ENCODE measurements at regions not wholly inside any gene's neighbourhood (a gene's known extent, or its start where the extent isn't known, plus 50 kb on each side); places are given as distances from the start of the nearest gene placed in this dataset.

DNA sequence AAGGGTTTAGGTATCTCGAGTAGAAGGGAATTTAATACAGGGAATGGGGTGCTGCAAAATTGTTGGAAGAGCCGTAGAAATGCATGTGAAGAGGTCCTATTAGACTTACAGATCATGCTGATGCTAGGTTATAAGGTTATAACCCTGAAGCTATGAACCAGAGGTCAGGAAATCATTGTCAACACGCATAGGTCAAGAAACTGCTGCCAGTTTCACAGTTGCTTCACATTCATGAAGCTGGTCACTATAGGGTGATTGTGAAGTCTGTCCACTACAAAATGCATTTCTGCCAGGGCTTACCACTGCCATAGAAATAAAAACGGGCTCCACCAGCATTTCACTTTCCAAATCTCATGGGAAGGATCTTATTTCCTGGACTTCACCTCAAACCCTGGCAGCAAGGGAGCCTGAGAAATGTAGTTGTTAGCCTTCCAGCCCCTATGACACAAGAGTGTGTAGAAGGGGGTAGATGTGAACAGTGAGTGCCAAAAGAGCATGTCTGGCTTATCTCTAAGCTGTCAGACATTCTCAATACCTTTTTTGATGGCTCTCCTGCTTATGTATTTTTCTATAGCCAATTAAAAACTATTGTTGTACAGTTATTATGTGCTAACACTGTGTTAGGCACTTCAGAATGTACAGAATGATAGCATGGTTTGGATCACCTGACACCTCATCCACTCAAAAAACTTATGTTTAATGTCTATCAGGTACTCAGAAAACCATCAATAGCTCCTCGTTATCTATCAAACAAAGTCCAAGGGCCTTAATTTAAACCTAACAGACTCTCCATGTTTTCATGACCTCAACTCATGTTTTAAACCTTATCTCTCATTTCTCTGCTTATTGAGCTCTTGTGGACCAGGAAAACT is 148.3 kb upstream of the TSC22D2 start:
- DNase-seq = no peak
- no peak overlapping the region for H3K4me3 ChIP-seq
- intact Hi-C loops (cut with DNase I; ENCODE audit: low total_unique reads) = loop anchor here (10.0 kb wide), 1 partner anchor 85 kb away; no protein-coding TSS in a partner anchor
- H3K27me3 ChIP-seq = no peaks in the 10 kb centered on the region
- no peak overlapping the region for H3K27ac ChIP-seq
- H3K9me3 ChIP-seq = no peaks in the 10 kb centered on the region
- TF ChIP-seq, protein P1, sequence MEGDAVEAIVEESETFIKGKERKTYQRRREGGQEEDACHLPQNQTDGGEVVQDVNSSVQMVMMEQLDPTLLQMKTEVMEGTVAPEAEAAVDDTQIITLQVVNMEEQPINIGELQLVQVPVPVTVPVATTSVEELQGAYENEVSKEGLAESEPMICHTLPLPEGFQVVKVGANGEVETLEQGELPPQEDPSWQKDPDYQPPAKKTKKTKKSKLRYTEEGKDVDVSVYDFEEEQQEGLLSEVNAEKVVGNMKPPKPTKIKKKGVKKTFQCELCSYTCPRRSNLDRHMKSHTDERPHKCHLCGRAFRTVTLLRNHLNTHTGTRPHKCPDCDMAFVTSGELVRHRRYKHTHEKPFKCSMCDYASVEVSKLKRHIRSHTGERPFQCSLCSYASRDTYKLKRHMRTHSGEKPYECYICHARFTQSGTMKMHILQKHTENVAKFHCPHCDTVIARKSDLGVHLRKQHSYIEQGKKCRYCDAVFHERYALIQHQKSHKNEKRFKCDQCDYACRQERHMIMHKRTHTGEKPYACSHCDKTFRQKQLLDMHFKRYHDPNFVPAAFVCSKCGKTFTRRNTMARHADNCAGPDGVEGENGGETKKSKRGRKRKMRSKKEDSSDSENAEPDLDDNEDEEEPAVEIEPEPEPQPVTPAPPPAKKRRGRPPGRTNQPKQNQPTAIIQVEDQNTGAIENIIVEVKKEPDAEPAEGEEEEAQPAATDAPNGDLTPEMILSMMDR (IDR thresholded peaks at IDR 0.05) = no peak
- no peaks in the 10 kb centered on the region for H3K36me3 ChIP-seq
- peaks cover 0 to 9% (median 5%) of the 10 kb centered on the region in 4 donors for H3K4me1 ChIP-seq

DNA sequence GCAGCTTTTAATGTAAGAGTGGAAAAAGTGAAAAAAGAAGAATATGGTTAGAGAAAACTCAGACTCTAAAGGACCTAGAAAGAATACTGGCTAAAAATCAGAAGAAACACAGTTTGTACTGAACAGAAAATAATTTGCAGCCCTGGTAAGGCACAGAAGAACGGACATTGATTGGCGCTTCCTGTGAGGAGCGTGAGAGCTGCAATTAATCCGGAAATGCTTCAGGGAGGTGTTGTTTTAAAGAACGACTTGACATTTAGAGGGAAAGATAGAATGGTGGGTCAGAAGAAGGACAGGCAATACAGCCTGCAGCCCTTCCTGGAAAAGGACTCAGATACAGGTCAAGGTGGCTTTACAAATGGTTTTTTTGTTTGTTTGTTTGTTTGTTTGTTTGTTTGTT is 151.3 kb upstream of the TSC22D2 start:
- intact Hi-C loops (cut with DNase I; ENCODE audit: low total_unique reads) = loop anchor here (10.0 kb wide), 1 partner anchor 88 kb away; no protein-coding TSS in a partner anchor
- TF ChIP-seq, protein P1 (IDR thresholded peaks at IDR 0.05) = no peak
- no peak overlapping the region for H3K4me3 ChIP-seq

DNA sequence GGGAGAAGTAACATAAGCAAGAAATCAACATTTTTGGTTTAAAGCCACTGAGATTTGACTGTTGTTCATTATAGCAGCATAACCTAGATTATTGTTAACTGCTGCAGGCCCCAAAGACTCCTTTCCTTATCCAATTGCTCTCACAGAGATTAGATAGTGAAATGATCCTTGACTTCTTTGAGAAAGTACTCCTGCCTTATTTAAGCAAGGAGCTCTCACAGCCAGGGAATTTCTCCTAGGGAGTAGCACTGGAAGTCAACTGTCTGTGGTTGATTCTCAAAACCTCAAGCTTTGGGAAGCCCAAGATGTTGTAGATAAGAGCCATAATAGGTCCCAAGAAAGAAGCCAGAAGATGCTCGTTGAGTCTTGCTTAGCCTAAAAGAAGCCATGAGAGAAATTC is 151.8 kb upstream of the TSC22D2 start:
- H3K27me3 ChIP-seq = no peaks in the 10 kb centered on the region
- no peak overlapping the region for H3K4me3 ChIP-seq
- intact Hi-C loops (cut with DNase I; ENCODE audit: low total_unique reads) = loop anchor here (10.0 kb wide), 1 partner anchor 88 kb away; no protein-coding TSS in a partner anchor
- DNase-seq = no peak
- H3K36me3 ChIP-seq = no peaks in the 10 kb centered on the region
- TF ChIP-seq, protein P1 (IDR thresholded peaks at IDR 0.05) = no peak
- H3K27ac ChIP-seq = no peak overlapping the region
- H3K9me3 ChIP-seq = no peaks in the 10 kb centered on the region
- peaks cover 0 to 44% (median 26%) of the 10 kb centered on the region in 4 donors for H3K4me1 ChIP-seq

More for the DNA sequence above, 151.3 kb upstream of the TSC22D2 start:
- H3K36me3 ChIP-seq = no peaks in the 10 kb centered on the region
- no peak overlapping the region for H3K27ac ChIP-seq
- no peaks in the 10 kb centered on the region for H3K27me3 ChIP-seq
- DNase-seq = no peak
- H3K4me1 ChIP-seq = peaks cover 0 to 39% (median 23%) of the 10 kb centered on the region in 4 donors
- H3K9me3 ChIP-seq = no peaks in the 10 kb centered on the region

DNA sequence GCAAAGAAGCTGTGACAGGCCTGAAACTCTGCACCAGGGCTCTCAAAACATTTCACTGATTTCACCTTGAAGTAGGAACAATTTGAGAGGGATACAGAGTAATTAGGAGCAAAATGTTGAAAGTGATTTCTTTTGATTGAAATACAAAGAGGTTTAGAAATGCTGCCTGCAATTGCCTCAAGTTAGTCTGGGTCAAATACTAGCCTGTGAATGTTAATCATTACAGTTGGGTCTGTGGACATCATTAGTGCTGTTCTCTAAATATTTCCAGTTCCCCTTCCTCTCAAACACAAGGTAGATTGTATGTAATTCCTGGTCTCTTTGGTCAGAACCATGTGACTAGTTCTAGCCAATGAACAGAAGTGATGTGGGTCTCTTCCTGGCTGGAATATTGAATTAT is 152.3 kb upstream of the TSC22D2 start:
- Histone ChIP-seq H3K4me3 (no peak overlapping the region), H3K27ac (peak overlapping the region in 1 of 2 donors; percentile 62), H3K36me3 (no peaks in the 10 kb centered on the region), H3K9me3 (no peaks in the 10 kb centered on the region), H3K27me3 (no peaks in the 10 kb centered on the region), H3K4me1 (peaks cover 0 to 49% (median 30%) of the 10 kb centered on the region in 4 donors)
- no peak for DNase-seq
- TF ChIP-seq, protein P1 (IDR thresholded peaks at IDR 0.05) = no peak
- intact Hi-C loops (cut with DNase I; ENCODE audit: low total_unique reads) = loop anchor here (10.0 kb wide), 1 partner anchor 89 kb away; no protein-coding TSS in a partner anchor

DNA sequence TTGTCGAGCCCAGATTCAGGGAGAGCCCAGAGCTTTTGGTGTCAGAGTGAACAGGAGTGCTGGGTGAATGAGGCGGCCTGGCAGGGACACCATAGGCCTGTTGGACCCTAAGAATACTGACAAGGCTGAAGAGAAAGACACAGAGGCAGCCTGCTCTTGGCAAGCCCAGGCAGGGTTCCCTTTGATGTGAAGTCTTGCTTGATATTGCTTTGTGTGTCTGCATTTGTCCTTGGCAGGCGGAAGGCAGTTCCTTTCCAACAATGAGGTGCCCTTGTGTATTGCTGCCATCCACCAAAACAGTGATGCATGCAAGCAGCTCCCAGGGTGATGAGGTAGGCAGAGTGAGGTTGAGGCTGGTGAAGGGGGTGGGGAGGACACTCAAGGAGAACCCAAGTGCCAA is 152.7 kb upstream of the TSC22D2 start:
- Histone ChIP-seq H3K27me3 (no peaks in the 10 kb centered on the region), H3K4me3 (no peak overlapping the region), H3K36me3 (no peaks in the 10 kb centered on the region), H3K27ac (peak overlapping the region; percentile 61 to 62), H3K9me3 (no peaks in the 10 kb centered on the region), H3K4me1 (peaks cover 0 to 51% (median 30%) of the 10 kb centered on the region in 4 donors)
- TF ChIP-seq, protein P1 (IDR thresholded peaks at IDR 0.05) = no peak
- DNase-seq = peak in 1 of 2 donors; percentile 23
- intact Hi-C loops (cut with DNase I; ENCODE audit: low total_unique reads) = loop anchor here (10.0 kb wide), 1 partner anchor 89 kb away; no protein-coding TSS in a partner anchor
